Loucy (cell line): ENCODE measurements at regions not wholly inside any gene's neighbourhood (a gene's known extent, or its start where the extent isn't known, plus 50 kb on each side); places are given as distances from the start of the nearest gene placed in this dataset.

Experiments
- H2AFZ ChIP-seq: fragments of 200-600 bp; sonication (generic); 2 replicates; pipeline ENCODE4 v1.6.0; 2016; ENCODE audit warnings: antibody characterized with exemption, mild to moderate bottlenecking, low read length, moderate library complexity
- H3F3A ChIP-seq: fragments of 200-600 bp; 2 replicates; pipeline ENCODE4 v1.6.0; 2016; ENCODE audit warnings: antibody characterized with exemption, low read depth, mild to moderate bottlenecking
- H3K27me3 ChIP-seq: fragments of 200-600 bp; sonication (generic); 2 replicates; pipeline ENCODE4 v1.6.1; 2014; ENCODE audit warnings: low read length, mild to moderate bottlenecking; ENCODE audit not compliant: insufficient read depth, poor library complexity, severe bottlenecking
- H3K36me3 ChIP-seq: fragments of 200-600 bp; sonication (generic); 2 replicates; pipeline ENCODE4 v1.6.1; 2016; ENCODE audit warnings: low read length; ENCODE audit not compliant: insufficient read depth
- H3K4me1 ChIP-seq: fragments of 200-600 bp; sonication (generic); 2 replicates; pipeline ENCODE4 v1.5.1; 2014; ENCODE audit warnings: low read length, mild to moderate bottlenecking; ENCODE audit not compliant: insufficient read depth, poor library complexity, severe bottlenecking
- H3K4me2 ChIP-seq: fragments of 200-600 bp; sonication (generic); 2 replicates; pipeline ENCODE4 v1.6.0; 2014; ENCODE audit warnings: antibody characterized with exemption, low read length, low read depth, mild to moderate bottlenecking; ENCODE audit not compliant: poor library complexity, severe bottlenecking
- H3K4me3 ChIP-seq: fragments of 200-600 bp; sonication (generic); 2 replicates; pipeline ENCODE4 v1.5.1; 2014; ENCODE audit warnings: low read length, mild to moderate bottlenecking, mixed read lengths; ENCODE audit not compliant: poor library complexity, severe bottlenecking
- H3K79me2 ChIP-seq: fragments of 200-600 bp; sonication (generic); 2 replicates; pipeline ENCODE4 v1.6.1; 2014; ENCODE audit warnings: low read length; ENCODE audit not compliant: insufficient read depth
- H3K9ac ChIP-seq: fragments of 200-600 bp; sonication (generic); 2 replicates; pipeline ENCODE4 v1.6.0; 2014; ENCODE audit warnings: mild to moderate bottlenecking, low read depth, low read length, moderate library complexity; ENCODE audit not compliant: poor library complexity, severe bottlenecking
- H3K9me2 ChIP-seq: fragments of 200-600 bp; sonication (generic); replicated peaks from 2 replicates; pipeline ENCODE4 v1.6.1; 2016; ENCODE audit warnings: low read depth, low read length, mixed read lengths
- H3K9me3 ChIP-seq: fragments of 200-600 bp; sonication (generic); 2 replicates; pipeline ENCODE4 v1.6.1; 2014; ENCODE audit warnings: mild to moderate bottlenecking, antibody characterized with exemption, low read length, low read depth; ENCODE audit not compliant: insufficient read depth
- H4K20me1 ChIP-seq: fragments of 200-600 bp; sonication (generic); 2 replicates; pipeline ENCODE4 v1.6.0; 2014; ENCODE audit warnings: antibody characterized with exemption, low read length, mild to moderate bottlenecking; ENCODE audit not compliant: insufficient read depth, poor library complexity, severe bottlenecking
- CTCF ChIP-seq: fragments of 200-600 bp; sonication (generic); conservative IDR thresholded peaks from 2 replicates; pipeline ENCODE4 v1.5.1; 2014; ENCODE audit warnings: mild to moderate bottlenecking, antibody characterized with exemption, low read length
- EZH2phosphoT487 ChIP-seq: fragments of 200-600 bp; IDR thresholded peaks from 2 replicates; pipeline ENCODE4 v1.6.1; 2018; ENCODE audit warnings: antibody characterized with exemption, mild to moderate bottlenecking, moderate library complexity, borderline replicate concordance

GRCh38 chr12:92629349-92630065 is 73.3 kb upstream of the PLEKHG7 start:
- Histone ChIP-seq H2AFZ (no peak overlapping the region), H3K4me2 (no peak overlapping the region), H4K20me1 (no peaks in the 10 kb centered on the region)

GRCh38 chr12:92628476-92628875 is 74.3 kb upstream of the PLEKHG7 start:
- H3K9me3 ChIP-seq, result no peaks in the 10 kb centered on the region
- TF ChIP-seq EZH2phosphoT487 (no peak), CTCF (no peak)
- H3K4me3 ChIP-seq, result no peak overlapping the region
- no peak overlapping the region for H3K4me2 ChIP-seq
- H3F3A ChIP-seq, result no peaks in the 10 kb centered on the region
- no peak overlapping the region for H3K9ac ChIP-seq
- no peaks in the 10 kb centered on the region for H3K79me2 ChIP-seq
- H3K27me3 ChIP-seq, result no peaks in the 10 kb centered on the region
- H4K20me1 ChIP-seq, result no peaks in the 10 kb centered on the region
- no peaks in the 10 kb centered on the region for H3K36me3 ChIP-seq
- H3K9me2 ChIP-seq, result no peaks in the 10 kb centered on the region
- no peak overlapping the region for H2AFZ ChIP-seq
- no peaks in the 10 kb centered on the region for H3K4me1 ChIP-seq

More at GRCh38 chr12:92629349-92630065, 73.3 kb upstream of the PLEKHG7 start:
- Histone ChIP-seq H3K27me3 (no peaks in the 10 kb centered on the region), H3K4me3 (no peak overlapping the region), H3K9me2 (no peaks in the 10 kb centered on the region), H3K9me3 (no peaks in the 10 kb centered on the region), H3K79me2 (no peaks in the 10 kb centered on the region), H3K9ac (no peak overlapping the region), H3K4me1 (no peaks in the 10 kb centered on the region), H3F3A (no peaks in the 10 kb centered on the region), H3K36me3 (no peaks in the 10 kb centered on the region)
- no peak for TF ChIP-seq EZH2phosphoT487
- TF ChIP-seq CTCF, result no peak

GRCh38 chr12:92627511-92627910 is 75.3 kb upstream of the PLEKHG7 start:
- Histone ChIP-seq H2AFZ (no peak overlapping the region), H3K79me2 (no peaks in the 10 kb centered on the region), H3F3A (no peaks in the 10 kb centered on the region), H3K9me3 (no peaks in the 10 kb centered on the region), H3K36me3 (no peaks in the 10 kb centered on the region), H3K9ac (no peak overlapping the region), H3K9me2 (no peaks in the 10 kb centered on the region), H3K27me3 (no peaks in the 10 kb centered on the region), H4K20me1 (no peaks in the 10 kb centered on the region), H3K4me1 (no peaks in the 10 kb centered on the region), H3K4me3 (no peak overlapping the region), H3K4me2 (no peak overlapping the region)
- no peak for TF ChIP-seq CTCF
